D341Med (cell line): ENCODE measurements at regions not wholly inside any gene's neighbourhood (a gene's known extent, or its start where the extent isn't known, plus 50 kb on each side); places are given as distances from the start of the nearest gene placed in this dataset.
"Not testable (repeated sequence)": the region's sequence is repeated elsewhere in the genome, so short reads cannot be mapped to it uniquely, and the experiment has no call there.

ENCODE experiments used
- DNase-seq: peaks from one replicate; pipeline ENCODE4 v3.0.0; 2012; ENCODE audit warnings: low spot score

DNA sequence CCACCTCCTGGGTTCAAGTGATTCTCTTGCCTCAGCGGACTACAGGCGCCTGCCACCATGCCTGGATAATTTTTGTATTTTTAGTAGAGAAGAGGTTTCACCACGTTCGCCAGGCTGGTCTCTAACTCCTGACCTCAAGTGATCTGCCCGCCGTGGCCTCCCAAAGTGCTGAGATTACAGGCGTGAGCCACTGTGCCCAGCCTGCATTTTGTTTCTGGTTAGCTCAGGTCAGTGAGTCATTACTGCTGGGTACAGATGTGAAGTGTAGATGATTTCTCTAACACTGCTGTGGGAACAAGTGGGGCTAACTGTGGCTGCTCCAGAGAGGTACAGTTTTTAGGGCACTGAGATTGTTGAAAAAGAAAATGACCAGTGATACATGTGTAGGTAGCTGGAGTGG lies 188.6 kb downstream of the PRL start:
- DNase-seq = no peak

DNA sequence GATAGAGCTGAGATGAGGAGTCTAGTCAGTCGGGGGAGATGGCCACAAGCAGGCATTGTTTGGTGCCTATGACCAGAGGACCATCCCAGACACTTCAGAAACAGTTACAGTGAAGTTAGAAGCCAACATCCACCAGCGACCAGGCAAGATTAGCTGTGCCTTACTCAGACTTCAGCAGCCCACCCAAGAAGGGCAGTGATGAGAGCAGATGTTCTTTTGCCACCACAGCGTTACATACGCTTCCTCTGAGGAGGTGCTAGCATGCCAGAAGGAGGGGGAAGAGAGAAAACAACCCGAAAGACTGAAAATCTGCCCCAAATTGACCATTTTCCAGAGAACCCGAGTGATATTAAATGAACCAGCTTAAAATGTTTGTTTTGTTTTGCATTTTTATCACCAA lies 186.8 kb downstream of the PRL start:
- DNase-seq = no peak

DNA sequence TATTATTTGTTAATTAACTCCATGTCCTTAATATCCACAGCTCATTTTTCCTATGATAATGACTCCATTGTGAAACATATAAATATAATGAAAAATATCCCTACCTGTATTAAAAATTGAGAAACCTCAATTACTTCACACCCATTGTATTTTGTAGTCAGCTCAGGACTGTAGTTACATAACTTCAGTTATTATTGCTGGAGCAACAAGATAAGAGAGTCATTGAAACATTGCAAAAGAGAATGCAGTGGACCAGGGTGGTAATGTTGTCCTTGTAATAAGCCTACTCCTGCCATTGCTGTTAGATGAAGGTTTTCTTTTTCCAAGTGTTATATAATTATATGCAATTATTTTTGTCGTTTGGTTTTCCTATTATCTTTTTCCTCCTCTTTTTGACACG lies 184.4 kb downstream of the PRL start:
- no peak for DNase-seq

DNA sequence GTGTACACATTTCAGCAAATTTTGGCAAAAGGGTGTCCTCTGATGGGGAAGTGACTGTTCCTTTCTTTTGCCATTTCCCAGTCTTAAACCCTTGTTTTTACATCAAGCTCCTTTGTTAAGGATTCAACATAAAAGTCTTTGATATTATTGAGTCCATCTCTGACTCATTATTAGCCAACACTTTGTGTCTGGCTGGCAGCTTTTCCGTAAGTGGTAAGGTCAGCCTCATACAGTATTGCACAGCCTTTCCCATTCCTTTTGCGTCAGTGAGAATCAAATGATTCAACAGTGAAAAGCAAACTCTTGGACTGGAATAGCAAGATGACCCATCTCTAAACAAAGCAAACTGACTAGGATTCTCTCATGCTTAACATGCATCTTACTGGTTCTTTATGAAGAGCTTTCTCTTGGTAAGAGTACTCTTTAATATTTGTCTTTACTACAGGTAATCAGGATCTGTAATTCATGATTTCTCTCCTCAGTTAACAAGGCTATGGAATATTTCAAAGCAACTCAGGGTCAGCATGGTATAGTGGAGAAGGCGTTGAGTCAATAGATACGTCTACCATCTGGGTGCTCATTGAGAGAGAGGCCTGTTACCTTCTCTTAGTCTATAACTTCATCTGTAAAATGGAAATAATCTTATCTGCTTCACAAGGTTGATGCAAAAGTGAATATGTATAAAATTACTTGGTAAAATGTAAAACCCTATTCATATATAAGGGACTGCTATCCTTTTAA lies 183.6 kb downstream of the PRL start:
- DNase-seq = no peak

DNA sequence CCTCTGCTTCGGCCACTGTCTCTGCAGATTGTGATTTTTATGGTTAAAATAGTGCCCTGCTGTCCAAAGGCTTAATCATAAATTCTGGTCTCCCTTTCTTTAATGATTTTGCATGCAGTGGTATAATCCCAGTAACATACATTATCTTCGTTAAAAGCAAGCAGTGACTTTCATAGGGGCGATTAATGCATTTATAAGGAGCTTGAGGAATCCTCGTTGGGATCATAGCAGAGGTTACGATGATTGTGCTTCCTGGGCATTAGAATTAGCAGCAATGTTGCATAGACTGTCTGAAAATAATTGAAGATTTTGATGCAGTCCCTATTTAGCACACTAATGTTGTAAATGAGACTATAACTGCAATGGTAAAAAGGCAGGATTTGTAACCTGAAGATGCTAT lies 181.3 kb downstream of the PRL start:
- no peak for DNase-seq

DNA sequence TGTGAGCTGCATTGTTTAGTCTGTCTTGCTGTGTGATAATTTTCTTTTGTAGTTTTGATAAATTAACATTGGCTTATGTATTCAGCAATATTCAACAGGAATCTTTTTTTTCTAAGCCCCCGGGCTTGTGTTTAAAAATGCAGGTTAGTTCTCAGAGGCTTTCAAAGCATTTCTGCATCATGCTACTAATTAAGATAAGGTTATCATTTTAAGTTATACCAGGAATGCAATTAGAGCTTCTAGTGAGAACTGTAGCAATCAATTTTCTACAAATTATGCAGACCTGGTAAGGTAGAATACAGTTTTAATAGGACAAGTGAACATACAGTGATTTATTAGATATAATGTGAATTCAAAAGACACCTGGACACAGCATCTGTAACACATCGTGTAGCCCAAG lies 179.2 kb downstream of the PRL start:
- DNase-seq = no peak

DNA sequence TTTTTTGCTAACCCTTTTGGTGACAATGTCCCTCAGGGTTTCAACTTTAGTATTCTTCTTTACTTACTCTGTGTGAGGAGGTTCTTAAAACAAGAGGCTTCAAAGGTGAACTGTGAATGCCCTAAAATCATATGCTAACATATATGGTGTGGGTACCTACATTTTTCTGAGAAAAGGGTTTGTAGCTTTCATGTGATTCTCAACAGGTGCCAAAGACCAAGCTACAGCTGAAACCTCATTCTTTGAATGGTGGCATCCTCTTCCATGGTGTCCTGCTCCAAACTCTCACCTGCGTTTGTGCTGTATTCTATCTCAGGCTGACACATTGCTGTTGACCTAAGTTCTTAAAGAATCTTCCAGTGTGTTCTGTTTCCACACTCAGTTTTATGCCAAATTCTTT lies 177.3 kb downstream of the PRL start:
- DNase-seq = no peak

DNA sequence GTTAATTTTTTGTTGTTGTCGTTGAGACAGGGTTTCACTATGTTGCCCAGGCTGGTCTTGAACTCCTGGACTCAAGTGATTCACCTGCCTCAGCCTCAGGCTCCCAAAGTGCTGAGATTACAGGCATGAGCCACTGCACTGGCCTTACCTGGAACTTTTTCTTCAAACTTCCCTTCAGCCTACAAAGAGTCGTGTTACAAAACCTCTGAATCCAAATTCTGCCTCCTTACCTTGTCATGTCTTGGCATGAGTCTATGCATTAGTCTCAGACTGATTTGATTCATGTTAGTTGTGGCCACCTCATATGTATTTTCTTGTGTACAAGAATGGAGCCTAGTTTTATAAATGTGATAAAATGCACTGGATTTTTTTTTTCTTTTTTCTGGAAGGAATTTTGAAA lies 172.1 kb downstream of the PRL start:
- no peak for DNase-seq

DNA sequence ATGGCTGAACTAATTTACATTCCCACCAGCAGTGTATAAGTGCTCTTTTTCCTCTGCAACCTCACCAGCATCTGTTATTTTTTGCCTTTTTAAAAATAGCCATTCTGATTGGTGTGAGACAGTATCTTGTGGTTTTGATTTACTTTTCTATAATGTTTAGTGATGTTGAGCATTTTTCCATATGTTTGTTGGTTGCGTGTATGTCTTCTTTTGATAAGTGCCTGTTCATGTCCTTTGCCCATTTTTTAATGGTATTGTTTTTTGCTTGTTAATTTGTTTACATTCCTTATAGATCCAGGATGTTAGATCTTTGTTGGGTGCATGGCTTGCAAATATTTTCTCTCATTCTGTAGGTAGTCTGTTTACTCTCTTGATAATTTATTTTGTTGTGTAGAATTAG lies 169.9 kb downstream of the PRL start:
- no peak for DNase-seq

DNA sequence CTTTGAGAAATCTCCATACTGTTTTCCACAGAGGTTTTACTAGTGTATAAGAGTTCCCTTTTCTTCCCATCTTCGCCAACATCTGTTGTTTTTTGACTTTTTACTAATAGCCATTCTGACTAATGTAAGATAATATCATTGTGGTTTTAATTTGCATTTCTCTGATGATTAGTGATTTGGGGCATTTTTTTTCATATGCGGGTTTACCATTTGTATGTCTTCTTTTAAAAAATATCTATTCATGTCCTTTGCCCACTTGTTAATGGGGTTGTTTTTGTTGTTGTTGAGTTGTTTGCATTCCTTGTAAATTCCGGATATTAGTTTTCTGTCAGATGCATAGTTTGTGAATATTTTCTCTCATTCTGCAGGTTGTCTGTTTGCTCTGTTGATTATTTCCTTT lies 167.1 kb downstream of the PRL start:
- DNase-seq = no peak

DNA sequence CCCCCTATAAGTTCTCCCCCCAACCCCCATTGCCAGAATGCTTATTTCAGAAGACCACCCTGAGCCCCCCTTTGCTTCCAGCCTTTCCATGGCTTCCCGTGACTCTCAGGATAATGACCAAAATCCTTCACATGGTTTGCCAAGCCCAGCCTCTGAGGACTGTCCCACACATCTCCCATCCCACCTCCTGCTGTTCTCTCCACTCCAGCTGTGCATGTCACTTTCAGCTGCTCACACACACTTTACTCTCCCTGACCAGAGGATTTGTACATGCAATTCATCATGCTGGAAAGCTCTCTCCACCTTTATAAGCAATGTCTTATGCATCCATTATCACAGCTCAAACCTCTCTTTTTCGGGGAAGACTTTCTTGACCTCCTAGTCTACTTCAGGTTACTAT lies 164.2 kb downstream of the PRL start:
- no peak for DNase-seq

DNA sequence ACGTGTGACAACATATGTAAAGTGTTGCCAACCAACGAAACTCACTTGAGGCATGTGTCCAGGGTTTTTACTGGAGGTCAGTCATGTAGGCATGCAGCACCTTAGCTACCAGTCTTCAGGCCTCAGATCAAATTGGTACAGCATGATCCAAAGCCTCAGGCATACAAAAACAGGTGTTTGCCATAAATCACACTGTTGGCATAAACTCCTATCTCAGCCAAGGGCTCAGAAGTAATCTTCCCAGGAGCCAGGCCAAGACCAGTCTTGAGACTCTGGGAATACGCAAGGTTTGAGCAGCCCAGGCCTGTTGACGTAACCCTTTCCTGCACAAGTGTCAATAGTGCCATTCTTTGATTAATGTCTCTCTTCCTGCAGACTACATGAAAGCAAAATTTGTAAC lies 163.5 kb downstream of the PRL start:
- DNase-seq = no peak

DNA sequence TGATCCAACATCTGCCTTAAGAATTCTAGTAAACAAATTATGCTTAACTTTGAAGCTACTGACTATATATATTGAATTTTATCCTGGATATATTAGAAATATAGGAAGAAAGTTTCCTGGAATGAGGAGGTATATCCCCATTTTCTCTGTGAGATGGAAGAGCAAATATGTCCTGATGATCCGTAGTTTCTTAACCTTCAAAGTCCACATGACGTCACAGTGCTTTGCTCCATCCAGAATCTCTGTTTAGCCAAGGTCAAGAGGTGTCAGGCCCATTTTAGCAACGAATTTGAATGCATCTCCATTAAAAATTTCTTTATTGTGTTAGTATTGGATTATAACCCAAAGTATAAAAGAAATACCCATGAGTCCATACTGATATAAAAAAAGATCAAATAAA lies 162.5 kb downstream of the PRL start:
- no peak for DNase-seq

DNA sequence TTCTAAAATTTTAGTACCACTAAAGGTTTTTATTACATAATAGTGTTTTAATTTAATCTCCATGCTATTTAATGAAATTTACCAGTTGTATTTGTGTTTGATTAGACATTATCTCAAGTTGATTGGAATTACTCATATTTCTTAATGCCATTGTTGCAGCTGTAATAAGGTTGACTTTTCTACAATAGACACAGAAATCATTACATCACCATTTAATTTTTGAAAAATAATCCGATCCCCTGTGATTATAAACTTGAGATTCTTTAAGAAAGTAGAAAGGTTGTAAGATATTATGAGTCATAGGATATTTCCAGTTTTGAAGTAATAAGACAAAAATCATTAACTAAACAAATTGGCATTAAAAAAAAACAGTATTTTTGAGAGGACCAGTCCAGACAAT lies 161.4 kb downstream of the PRL start:
- DNase-seq = no peak

DNA sequence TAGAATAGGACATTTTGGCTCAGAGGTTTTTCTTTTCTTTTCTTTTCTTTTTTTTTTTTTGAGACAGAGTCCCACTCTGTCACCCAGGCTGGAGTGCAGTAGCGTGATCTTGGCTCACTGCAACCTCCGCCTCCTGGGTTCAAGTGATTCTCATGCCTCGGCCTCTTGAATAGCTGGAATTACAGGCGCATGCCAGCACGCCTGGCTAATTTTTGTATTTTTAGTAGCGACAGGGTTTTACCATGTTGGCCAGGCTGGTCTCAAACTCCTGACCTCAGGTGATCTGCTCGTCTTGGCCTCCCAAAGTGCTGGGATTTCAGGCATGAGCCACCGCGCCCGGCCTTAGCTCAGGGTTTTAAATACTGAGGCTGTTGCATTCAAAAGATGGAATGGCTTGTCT lies 156.1 kb downstream of the PRL start:
- DNase-seq = not testable (repeated sequence)

DNA sequence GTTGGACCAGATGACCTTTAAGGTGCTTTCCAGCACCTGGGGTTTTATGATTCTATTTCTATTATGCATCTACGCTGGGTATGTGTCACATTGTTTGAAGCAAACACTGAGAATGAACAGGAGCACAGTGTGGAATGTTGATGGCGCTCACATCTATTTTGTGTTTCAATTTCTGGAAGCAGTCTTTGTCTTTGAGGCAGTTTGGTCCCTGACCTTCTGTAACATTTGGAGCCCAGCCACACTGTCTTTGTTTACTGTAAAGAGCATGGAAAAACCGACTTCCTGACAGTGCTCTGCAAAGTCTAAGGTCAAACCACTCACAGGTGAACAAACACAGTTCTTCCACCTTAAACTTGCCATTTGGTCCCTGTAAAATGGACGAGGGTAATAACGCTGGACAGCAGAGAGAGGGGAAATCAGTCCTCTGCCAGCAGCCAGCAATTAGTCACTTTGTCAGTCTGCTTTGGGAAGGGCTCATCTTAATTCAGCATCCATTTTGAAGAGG lies 155.5 kb downstream of the PRL start:
- no peak for DNase-seq

DNA sequence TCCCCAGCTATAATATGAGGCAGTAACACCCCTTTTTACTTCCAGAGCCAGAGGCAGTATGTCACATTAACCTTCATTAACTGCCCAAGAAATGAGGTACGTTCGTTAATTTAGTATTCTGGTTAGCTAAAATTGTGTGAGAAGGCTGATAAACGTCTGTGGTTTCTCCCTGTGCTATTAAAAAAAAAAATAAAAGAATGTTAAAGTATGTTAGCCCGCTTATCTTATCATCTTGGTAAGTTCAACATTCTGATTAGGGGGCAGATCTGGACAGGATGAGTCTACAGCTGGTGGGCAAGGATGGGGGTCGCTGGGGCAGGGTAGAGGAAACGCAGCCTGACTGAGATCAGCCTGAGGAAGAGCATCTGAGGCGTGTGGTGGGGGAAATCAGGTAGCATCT lies 154.0 kb downstream of the PRL start:
- DNase-seq = no peak

DNA sequence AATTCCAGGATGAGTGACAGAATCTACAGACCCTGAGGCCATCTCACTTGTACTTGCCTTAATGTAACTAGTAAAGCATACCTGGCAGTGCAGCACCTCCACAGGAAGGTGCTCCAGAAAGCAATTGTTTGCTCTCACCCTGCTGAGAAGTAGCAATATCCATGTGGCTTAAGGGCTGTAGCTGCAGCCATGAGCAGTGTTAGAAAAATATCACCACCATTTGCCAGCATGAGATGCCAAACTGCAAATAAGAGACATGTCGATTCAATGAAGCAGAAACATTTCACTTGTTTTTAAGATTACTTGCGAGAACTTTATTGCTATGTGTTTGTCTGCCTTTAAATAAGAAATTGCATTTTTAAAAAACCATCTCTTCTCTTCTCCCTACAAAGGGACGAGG lies 151.5 kb downstream of the PRL start:
- no peak for DNase-seq

DNA sequence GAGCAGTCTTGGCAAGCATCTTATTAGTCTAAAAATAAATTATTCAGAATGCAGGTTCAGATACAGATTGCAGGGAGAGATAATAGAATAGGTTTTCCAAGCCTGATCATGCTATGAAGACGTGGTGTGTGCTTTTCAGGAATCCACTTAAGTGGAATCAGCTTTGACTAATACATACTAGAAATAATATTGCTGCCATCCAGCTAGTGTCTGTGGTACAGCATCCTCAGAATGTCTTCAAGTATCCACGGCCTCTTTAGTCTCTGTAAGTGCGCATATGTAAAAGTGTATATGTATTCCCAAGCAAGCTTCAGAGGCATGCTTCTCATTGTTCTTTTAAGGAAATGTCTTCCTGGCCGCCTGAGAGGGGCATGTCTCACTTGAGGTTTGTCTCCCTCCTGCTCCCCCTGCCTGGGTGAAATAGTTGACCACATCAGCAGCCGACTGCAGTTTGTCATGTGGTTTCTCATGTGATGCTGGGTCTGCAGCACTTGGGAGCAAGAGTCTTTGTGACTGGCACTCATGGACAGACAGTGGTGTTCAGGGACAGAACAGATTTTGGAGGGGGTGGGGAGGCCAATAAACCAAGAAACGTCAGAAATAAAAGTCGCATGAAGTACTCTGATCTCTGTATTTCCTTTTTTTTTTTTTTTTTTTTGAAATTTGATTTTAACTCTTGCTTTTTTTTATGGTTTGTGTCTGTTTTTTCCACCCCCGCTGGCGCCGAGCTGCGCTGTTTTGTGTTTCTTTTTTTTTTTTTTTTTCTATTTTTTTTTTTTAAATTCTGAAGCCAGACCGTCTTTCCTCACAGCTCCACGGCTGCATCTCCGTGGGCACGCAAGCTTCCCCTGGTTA lies 150.8 kb downstream of the PRL start:
- no peak for DNase-seq

DNA sequence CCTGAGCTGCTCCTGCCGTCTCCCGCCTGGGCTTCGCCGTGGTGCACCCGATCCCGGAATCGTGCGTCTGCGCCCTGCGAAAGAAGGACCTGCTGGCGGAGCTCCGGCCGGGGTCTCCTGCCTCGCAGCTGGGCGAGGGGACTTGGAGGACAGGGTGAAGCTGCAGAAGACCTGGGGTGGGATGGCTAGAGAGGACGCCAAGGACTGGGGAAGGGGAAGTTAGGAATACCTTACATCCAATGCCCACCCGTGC lies 150.2 kb downstream of the PRL start:
- DNase-seq = no peak

DNA sequence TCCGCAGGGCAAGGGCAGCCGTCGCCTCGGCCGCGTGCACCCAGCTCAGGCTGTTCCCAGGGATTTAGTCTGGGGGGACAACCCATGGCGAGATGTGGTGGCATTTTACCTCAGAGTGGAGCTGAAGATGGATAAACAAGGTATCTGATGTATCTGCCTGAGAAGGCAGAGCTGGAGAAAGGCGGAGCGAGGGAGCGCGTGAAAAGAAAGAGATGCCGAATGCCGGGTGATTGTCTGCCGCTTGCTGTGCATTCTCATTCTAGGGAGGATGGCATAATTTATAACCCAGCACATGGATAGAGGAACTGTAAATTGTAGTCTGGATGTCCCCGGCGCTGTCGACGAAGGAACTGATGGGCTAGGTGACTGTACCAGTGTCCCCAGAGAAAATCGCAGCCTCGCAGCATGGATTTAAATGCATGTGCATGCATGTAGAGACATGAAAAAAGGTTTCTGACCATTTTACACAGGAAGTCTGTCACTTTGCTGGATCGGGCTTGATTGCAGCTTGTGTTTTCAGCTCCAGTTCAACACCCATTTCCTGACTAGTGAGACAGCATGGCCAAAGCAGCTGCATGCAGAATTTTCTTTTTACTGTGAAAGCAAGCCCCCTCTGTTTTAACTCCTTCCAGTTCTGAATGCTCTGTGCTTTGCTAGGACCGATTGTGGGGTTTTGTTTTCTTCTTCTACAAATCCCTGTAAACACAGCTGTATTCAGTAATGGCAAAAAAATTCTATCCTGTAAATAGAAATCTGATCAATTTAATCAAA lies 149.7 kb downstream of the PRL start:
- peak; percentile 17 for DNase-seq

DNA sequence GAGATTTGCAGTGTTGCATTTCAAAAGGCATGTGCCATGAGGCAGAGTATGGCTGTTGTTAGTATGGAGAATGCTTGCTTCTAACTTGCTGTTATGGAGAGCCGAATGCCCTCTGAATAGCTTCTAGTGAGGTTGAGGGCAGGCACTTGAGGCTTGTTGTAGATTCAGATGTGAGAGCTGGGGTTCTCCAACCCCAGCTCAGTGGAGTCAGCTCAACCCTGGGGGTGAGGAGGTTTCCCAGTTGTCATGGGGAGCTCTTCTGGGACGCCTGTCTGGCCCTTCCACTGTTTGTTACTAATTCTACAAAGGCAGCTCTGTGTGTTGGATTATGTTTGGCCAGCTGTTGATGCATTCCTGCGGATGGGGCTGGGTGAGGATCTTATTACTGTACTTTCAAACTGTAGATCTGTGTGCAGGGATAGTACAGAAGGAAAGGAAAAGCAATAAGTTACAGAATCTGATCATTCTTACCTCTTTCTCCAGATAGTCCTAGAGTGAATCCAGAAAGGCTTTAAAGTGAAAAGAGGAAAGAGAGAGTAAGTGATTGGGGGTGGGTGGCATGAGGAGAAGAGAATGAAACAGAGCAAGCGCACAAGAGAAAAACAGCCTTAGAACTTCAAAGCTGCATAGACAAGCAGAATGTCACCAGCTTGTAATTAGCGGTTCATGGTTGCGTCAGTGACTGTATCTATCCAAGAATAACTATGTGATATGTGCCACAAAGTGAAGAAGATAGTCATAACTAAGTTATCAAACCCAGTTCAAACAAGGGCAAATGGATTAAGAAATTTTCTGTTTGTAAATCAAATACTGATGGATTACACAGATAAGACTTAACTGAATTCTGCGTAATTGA lies 148.7 kb downstream of the PRL start:
- peak; percentile 71 for DNase-seq
